ENCODE measurements at regions not wholly inside any gene's neighbourhood (a gene's known extent, or its start where the extent isn't known, plus 50 kb on each side); places are given as distances from the start of the nearest gene placed in this dataset.
"Not testable (repeated sequence)": the region's sequence is repeated elsewhere in the genome, so short reads cannot be mapped to it uniquely, and the experiment has no call there.

DNA sequence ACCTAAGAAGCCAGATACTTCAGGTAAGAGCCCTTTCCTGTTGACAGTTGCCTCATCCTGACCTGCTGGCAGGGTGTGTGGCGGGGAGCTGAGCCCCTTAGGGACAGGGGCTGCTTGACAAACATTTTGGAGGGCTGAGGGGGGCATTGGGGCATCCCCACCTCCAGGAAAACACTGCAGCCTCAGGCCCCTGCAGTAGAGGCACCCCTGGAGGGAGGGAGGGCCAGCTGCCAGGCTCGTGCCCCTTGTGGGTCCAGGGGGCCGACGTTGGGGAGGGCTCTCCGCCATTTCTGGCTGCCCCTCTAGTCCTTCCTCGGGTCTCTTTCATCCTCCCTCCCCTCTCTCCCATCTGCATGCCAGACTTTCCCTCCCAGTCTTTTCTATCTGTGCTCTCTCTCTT, 177.3 kb downstream of the RPS24 start:
- no peak for DNase-seq (ENCODE audit: low read depth in 3 of 3)

- DNase-seq (ENCODE audit: low read depth in 3 of 3) = no peak
These were observed 177.9 kb downstream of the RPS24 start for GRCh38 chr10:78211561-78212051.

GRCh38 chr10:78212060-78212785, 178.6 kb downstream of the RPS24 start:
- no peak for DNase-seq (ENCODE audit: low read depth in 3 of 3)

DNA sequence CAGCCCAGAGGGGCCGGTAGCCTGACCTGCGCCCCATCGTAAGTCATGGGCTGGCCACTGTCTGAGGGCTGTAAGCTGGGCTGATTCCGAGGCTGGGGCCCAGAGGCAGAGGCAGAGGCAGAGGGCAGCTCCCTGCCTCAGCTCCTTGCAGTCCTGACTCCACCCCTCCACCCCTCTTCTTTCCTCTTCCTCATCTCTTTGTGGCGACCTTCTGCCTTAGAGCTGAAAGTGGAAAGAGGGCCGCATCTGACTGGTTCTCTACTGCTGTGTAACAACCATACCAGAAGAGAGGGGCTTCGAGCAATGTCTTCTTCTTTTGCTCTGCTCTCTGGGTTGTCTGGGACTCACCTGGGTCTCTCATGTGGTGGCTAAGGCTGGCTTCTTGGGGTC, 179.1 kb downstream of the RPS24 start:
- DNase-seq (ENCODE audit: low read depth in 3 of 3) = no peak

DNA sequence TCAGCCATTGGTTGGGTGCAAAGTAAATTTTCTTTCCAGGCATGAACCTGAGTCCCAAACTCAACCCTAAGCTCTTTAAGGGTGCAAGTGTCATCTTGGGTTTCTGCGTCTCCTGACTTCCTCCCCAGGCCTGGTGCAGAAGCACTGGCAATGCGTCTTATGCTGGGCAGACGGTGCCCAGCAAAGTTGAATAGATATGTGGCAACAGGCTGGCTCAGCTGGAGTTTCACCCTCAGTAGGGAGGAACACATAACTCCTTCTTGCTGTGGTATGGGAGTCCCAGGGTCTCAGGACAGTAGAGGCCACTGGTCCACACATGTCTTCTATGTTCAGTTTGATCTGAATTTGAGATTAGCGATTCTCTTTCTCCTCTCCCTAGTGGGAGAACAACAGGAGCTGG, 181.3 kb downstream of the RPS24 start:
- no peak for DNase-seq (ENCODE audit: low read depth in 3 of 3)

DNA sequence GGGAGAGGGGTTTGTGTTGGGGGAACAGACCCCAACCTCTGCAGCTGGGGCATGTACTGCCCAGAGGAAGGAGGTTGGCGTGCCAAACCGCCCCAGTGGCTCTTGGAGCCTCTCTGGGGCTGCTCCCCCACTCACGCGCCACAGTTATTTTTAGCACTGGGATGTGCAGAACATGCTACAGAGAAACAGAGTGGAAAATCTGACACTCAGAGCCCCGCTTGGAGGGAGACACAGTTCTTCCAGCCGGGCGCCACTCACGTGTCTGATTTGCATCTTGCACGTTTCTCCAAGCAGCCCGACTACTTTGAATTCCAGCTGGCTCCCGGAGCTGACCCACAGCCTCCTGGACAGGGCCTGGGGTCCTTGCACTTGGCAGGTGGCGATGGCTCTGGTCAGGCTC, 182.0 kb downstream of the RPS24 start:
- peak in 1 of 3 experiments; percentile 28 for DNase-seq (ENCODE audit: low read depth in 3 of 3)

GRCh38 chr10:78217336-78217735, 183.7 kb downstream of the RPS24 start:
- DNase-seq (ENCODE audit: low read depth in 3 of 3) = no peak

- no peak for DNase-seq (ENCODE audit: low read depth in 3 of 3)
These were observed 185.3 kb downstream of the RPS24 start for GRCh38 chr10:78218798-78219490.

- DNase-seq (ENCODE audit: low read depth in 3 of 3) = not testable (repeated sequence)
These were observed 185.9 kb downstream of the RPS24 start for GRCh38 chr10:78219568-78219967.

DNA sequence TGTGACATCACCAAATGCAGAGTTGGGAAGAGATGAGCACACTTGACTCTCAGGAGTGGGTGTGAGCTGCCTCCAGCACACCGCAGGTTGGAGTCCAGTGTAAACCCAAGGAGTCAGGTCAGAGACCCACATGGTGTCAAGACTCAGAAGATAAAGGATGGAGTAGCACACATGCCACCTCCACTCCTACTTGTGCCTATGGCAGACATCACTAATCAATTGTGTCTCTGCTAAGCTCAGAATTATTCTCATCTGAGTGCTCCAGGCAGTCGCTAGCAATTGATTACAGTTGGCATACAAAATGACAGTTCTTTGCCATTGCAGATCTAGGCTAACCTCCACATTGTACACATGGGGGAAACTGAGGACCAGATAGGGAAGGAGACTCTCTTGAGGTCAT, 187.1 kb downstream of the RPS24 start:
- DNase-seq (ENCODE audit: low read depth in 3 of 3) = no peak

DNA sequence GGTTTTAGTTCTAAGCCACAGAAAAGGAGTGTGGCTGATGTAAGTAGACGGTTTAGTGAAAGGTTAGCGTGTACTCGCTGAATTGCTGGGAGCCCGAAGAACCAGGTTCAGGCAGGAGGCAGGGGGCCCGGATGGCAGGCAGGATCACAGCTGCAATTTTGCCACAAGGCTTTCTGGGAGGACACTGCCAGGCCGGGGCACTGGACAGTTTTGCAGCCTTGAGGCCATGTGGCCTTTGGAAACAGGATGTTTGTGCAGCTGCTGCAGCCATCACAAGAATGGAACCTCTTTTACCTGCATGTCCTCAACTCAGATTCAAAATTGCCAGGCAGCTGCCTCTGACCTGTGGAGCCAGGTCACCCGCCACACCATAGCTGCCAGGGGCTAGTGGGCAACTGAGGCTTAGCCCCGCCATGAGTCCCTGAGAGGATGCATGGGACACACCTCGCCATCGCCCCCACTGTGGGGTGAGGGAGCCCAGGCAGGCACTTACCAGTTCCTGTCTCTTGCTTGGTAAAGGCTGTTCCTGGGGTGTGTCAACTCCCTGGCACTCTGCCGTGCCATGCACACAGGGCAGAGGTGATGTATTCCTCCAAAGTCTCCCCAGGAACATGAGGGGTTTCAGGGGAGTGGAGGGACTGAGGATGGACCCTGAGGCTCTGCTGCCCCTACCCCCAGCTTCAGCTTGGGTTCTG, 188.6 kb downstream of the RPS24 start:
- no peak for DNase-seq (ENCODE audit: low read depth in 3 of 3)

- no peak for DNase-seq (ENCODE audit: low read depth in 3 of 3)
These were observed 189.4 kb downstream of the RPS24 start for GRCh38 chr10:78223088-78223487.

GRCh38 chr10:78224602-78225001, 190.9 kb downstream of the RPS24 start:
- no peak for DNase-seq (ENCODE audit: low read depth in 3 of 3)

GRCh38 chr10:78225594-78225993, 191.9 kb downstream of the RPS24 start:
- DNase-seq (ENCODE audit: low read depth in 3 of 3) = no peak

- no peak for DNase-seq (ENCODE audit: low read depth in 3 of 3)
These were observed 195.8 kb downstream of the RPS24 start for GRCh38 chr10:78229489-78229888.

DNA sequence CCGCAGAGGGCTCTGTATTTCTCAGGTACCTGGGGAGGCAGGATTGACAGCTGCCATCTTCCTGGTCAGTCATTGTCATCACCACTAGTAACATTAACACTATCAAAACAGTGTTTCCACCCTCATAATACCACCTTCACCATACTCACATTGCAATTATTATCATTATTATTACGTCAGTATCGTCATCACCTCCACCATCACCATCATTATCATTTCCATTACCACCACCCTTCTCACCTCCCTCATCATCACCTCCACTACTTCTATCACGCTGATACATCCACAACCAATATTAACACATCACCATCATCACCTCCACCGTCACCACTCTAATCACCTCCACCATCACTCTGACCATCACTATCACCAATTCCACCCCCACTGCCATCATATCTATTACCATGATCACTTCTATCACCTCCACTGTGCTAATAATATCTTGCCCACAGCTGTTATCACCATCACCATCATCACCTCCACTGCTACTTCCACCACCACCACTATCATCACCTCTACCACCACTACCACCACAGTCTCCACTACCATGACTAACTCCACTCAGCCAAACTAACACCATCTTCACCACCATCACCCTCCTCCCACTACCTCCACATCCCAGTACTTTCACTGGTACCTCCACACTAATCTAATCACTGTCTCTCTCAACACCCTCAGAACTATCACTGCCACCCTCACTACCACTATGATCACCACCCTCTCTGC, 196.4 kb downstream of the RPS24 start:
- no peak for DNase-seq (ENCODE audit: low read depth in 3 of 3)

- no peak for DNase-seq (ENCODE audit: low read depth in 3 of 3)
These were observed 197.7 kb downstream of the RPS24 start for GRCh38 chr10:78231327-78231726.

DNA sequence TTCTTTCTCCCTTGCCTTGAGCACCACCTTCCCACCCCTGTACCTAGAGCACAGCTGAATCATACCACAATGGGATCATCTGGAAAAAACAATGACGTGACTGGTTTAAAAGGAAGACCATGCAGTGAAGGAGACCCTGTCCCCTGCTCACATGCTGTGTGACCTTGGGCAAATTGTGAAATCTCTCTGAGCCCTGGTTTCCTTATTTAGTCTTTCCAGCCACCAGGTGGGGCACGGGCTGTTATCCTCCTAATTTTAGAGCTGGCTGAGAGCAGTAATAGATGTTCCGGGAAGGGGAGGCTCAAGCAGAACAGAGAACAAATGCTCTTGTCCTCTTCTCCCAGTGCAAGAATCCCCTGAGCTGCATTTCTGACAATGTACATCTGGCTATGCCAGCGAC, 198.3 kb downstream of the RPS24 start:
- DNase-seq (ENCODE audit: low read depth in 3 of 3) = no peak

GRCh38 chr10:78236416-78237015, 202.9 kb downstream of the RPS24 start:
- DNase-seq (ENCODE audit: low read depth in 3 of 3) = no peak

DNA sequence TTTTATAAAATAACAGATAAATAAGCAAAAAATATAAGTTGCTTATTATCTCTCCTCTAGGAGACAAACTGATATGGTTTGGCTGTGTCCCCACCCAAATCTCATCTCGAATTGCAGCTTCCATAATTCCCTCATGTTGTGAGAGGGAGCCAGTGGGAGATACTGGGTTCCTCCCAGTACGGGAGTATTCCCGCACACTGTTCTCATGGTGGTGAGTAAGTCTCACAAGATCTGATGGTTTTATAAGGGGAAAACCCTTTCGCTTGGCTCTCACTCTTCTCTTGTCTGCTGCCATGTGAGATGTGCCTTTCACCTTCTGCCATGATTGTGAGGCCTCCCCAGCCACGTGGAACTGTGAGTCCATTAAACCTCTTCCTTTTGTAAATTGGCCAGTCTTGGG, 204.3 kb downstream of the RPS24 start:
- DNase-seq (ENCODE audit: low read depth in 3 of 3) = not testable (repeated sequence)

DNA sequence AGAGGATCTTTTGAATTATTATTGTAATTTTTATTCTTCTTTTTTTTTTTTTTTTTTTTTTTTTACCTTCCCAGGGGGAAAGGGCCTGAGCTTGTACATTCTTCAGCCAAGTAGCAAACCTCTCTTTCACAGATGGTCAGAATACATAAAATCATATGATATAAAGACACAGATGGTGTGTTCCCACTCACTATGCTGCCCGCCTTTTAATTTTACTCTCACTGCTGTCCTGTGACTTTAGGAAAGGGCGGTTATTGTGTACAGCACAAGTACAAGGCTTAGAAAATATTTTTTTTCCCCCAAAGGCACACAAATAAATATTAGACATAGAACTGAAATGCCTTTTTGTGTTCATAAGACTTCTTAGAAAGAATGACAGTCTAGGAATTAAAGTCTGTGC, 213.6 kb downstream of the RPS24 start:
- no peak for DNase-seq (ENCODE audit: low read depth in 3 of 3)

DNA sequence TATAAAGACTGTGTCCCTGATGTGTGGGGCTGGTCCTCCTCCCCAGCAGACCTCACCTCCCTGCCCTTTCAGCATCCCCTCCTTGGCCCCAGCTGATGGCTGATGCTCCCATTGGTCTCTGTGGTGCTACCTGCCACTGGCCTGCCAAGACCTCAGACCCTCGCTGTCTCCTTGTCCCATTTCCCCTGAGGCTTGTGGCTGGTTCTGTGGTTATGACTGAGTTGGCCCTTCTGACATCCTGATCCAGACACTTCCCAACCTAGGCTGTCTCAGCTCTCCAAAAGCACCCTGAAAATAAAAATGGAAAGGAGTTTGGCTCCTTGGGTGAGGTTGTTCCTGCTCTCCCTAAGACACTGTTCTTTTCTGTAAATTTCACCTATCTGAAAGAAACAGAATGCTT, 214.2 kb downstream of the RPS24 start:
- no peak for DNase-seq (ENCODE audit: low read depth in 3 of 3)
